ENCODE measurements at regions not wholly inside any gene's neighbourhood (a gene's known extent, or its start where the extent isn't known, plus 50 kb on each side); places are given as distances from the start of the nearest gene placed in this dataset.

GRCh38 chr1:34338871-34339270 lies 162.2 kb downstream of the C1orf94 start:
- TF ChIP-seq, protein P1, sequence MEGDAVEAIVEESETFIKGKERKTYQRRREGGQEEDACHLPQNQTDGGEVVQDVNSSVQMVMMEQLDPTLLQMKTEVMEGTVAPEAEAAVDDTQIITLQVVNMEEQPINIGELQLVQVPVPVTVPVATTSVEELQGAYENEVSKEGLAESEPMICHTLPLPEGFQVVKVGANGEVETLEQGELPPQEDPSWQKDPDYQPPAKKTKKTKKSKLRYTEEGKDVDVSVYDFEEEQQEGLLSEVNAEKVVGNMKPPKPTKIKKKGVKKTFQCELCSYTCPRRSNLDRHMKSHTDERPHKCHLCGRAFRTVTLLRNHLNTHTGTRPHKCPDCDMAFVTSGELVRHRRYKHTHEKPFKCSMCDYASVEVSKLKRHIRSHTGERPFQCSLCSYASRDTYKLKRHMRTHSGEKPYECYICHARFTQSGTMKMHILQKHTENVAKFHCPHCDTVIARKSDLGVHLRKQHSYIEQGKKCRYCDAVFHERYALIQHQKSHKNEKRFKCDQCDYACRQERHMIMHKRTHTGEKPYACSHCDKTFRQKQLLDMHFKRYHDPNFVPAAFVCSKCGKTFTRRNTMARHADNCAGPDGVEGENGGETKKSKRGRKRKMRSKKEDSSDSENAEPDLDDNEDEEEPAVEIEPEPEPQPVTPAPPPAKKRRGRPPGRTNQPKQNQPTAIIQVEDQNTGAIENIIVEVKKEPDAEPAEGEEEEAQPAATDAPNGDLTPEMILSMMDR (IDR thresholded peaks at IDR 0.05): no peak
- no peak for TF ChIP-seq POLR2AphosphoS5 (IDR thresholded peaks at IDR 0.05)
- no peak for TF ChIP-seq POLR2A (IDR thresholded peaks at IDR 0.05)
- no peak for TF ChIP-seq EP300 (IDR thresholded peaks at IDR 0.05)
